Liver (tissue), 8 donors: ENCODE measurements at regions not wholly inside any gene's neighbourhood (a gene's known extent, or its start where the extent isn't known, plus 50 kb on each side); places are given as distances from the start of the nearest gene placed in this dataset.

ENCODE experiments used
- DNase-seq: peaks from one replicate; pipeline ENCODE4 v3.0.0-alpha.2; 2017; ENCODE audit warnings: low spot score
- H3K27ac ChIP-seq, 2 donors: one replicate each; pipeline ENCODE4 v1.7.0; 2013; ENCODE audit warnings: inconsistent platforms in 2 of 2, low read length in 2 of 2, control low read depth in 1 of 2, low read depth in 1 of 2, mild to moderate bottlenecking in 1 of 2
- H3K27me3 ChIP-seq, 4 donors: one replicate each; pipeline versions ENCODE4 v1.6.1 to v1.7.0; 2013; ENCODE audit warnings: low read length in 3 of 4, inconsistent platforms in 1 of 4, mild to moderate bottlenecking in 1 of 4, moderate library complexity in 1 of 4; ENCODE audit not compliant: control insufficient read depth in 4 of 4, insufficient read depth in 4 of 4
- H3K36me3 ChIP-seq, 4 donors: one replicate each; pipeline versions ENCODE4 v1.6.1 to v1.7.0; 2013; ENCODE audit warnings: low read length in 3 of 4, mild to moderate bottlenecking in 3 of 4, low read depth in 1 of 4, moderate library complexity in 1 of 4; ENCODE audit not compliant: control insufficient read depth in 4 of 4, insufficient read depth in 3 of 4
- H3K4me1 ChIP-seq, 4 donors: one replicate each; pipeline versions ENCODE4 v1.6.1 to v1.7.0; 2013; ENCODE audit warnings: low read length in 3 of 4, mild to moderate bottlenecking in 3 of 4, moderate library complexity in 1 of 4; ENCODE audit not compliant: control insufficient read depth in 4 of 4, insufficient read depth in 4 of 4
- H3K4me3 ChIP-seq, 3 donors: one replicate each; pipeline versions ENCODE4 v1.6.1 to v1.7.0; 2013; ENCODE audit warnings: low read length in 3 of 3, control low read depth in 1 of 3, low read depth in 1 of 3, mild to moderate bottlenecking in 1 of 3
- H3K9ac ChIP-seq, 2 donors: one replicate each; pipeline ENCODE4 v1.7.0; 2013; ENCODE audit warnings: low read length in 2 of 2, mild to moderate bottlenecking in 2 of 2, moderate library complexity in 2 of 2, control low read depth in 1 of 2, low read depth in 1 of 2
- H3K9me3 ChIP-seq, 4 donors: one replicate each; pipeline versions ENCODE4 v1.6.1 to v1.7.0; 2013; ENCODE audit warnings: low read length in 3 of 4; ENCODE audit not compliant: control insufficient read depth in 4 of 4
- ATF3 ChIP-seq: IDR thresholded peaks from 2 replicates; pipeline ENCODE4 v1.6.1; 2016; ENCODE audit warnings: antibody characterized with exemption
- CTCF ChIP-seq: fragments of 150-350 bp; IDR thresholded peaks from 2 replicates; pipeline ENCODE4 v1.5.1; 2017; ENCODE audit warnings: improper control_type of control experiment, low read depth, low read length; ENCODE audit not compliant: missing input control
- EGR1 ChIP-seq, 2 donors: IDR thresholded peaks; 2 replicates each; pipeline ENCODE4 v1.6.1; 2016 to 2018; ENCODE audit warnings: antibody characterized with exemption in 2 of 2, low read depth in 2 of 2
- FOXA1 ChIP-seq: IDR thresholded peaks from 2 replicates; pipeline ENCODE4 v1.6.1; 2016; ENCODE audit warnings: antibody characterized with exemption
- FOXA2 ChIP-seq: IDR thresholded peaks from 2 replicates; pipeline ENCODE4 v1.6.1; 2016; ENCODE audit warnings: antibody characterized with exemption
- GABPA ChIP-seq, 2 donors: IDR thresholded peaks in 1 of 2; conservative IDR thresholded peaks in 1 of 2; 2 replicates each; pipeline ENCODE4 v1.6.1; 2016; ENCODE audit warnings: antibody characterized with exemption in 2 of 2, mild to moderate bottlenecking in 1 of 2, moderate library complexity in 1 of 2
- HNF4A ChIP-seq, 2 donors: conservative IDR thresholded peaks; 2 replicates each; pipeline ENCODE4 v1.6.1; 2016; ENCODE audit warnings: antibody characterized with exemption in 2 of 2, mild to moderate bottlenecking in 2 of 2
- HNF4G ChIP-seq: IDR thresholded peaks from 2 replicates; pipeline ENCODE4 v1.6.1; 2016; ENCODE audit warnings: antibody characterized with exemption
- JUND ChIP-seq, 2 donors: IDR thresholded peaks; 2 replicates each; pipeline ENCODE4 v1.6.1; 2016; ENCODE audit warnings: antibody characterized with exemption in 2 of 2
- MAX ChIP-seq: IDR thresholded peaks from 2 replicates; pipeline ENCODE4 v1.6.1; 2016; ENCODE audit warnings: antibody characterized with exemption
- NR2F2 ChIP-seq: IDR thresholded peaks from 2 replicates; pipeline ENCODE4 v1.6.1; 2016; ENCODE audit warnings: antibody characterized with exemption
- RAD21 ChIP-seq, 2 donors: IDR thresholded peaks; 2 replicates each; pipeline ENCODE4 v1.6.1; 2016; ENCODE audit warnings: antibody characterized with exemption in 2 of 2, mild to moderate bottlenecking in 2 of 2
- REST ChIP-seq: IDR thresholded peaks from 2 replicates; pipeline ENCODE4 v1.6.1; 2016; ENCODE audit warnings: antibody characterized with exemption, mild to moderate bottlenecking
- RXRA ChIP-seq, 2 donors: IDR thresholded peaks; 2 replicates each; pipeline ENCODE4 v1.6.1; 2017 to 2018; ENCODE audit warnings: antibody characterized with exemption in 2 of 2, mild to moderate bottlenecking in 1 of 2
- SP1 ChIP-seq: IDR thresholded peaks from 2 replicates; pipeline ENCODE4 v1.6.1; 2018; ENCODE audit warnings: antibody characterized with exemption, mild to moderate bottlenecking
- TAF1 ChIP-seq: conservative IDR thresholded peaks from 2 replicates; pipeline ENCODE4 v1.6.1; 2016; ENCODE audit warnings: antibody characterized with exemption, mild to moderate bottlenecking
- YY1 ChIP-seq: IDR thresholded peaks from 2 replicates; pipeline ENCODE4 v1.6.1; 2016; ENCODE audit warnings: antibody characterized with exemption, mild to moderate bottlenecking
- ZBTB33 ChIP-seq: IDR thresholded peaks from 2 replicates; pipeline ENCODE4 v1.6.1; 2016; ENCODE audit warnings: antibody characterized with exemption
- WGBS: extraction: QIAGEN DNeasy Blood & Tissue Kit; methylation state at CpG from one replicate; pipeline ENCODE4 v1.1.7; 2013; 5-methylcytosine and 5-hydroxymethylcytosine counted together
- donor health status: healthy.
- donor health status: healthy.
- donor health status: healthy.
- donor health status: healthy.
- donor health status: healthy.

- Histone ChIP-seq H3K4me1 (peaks cover 0 to 3% (median 0%) of the 10 kb centered on the region in 4 donors), H3K9me3 (no peaks in the 10 kb centered on the region), H3K36me3 (no peaks in the 10 kb centered on the region), H3K27ac (no peak overlapping the region), H3K27me3 (no peaks in the 10 kb centered on the region), H3K9ac (no peak overlapping the region), H3K4me3 (no peak overlapping the region)
- WGBS = 89% methylated on average over 4 of the region's 4 CpGs
- TF ChIP-seq JUND (IDR thresholded peaks at IDR 0.05) (no peak), HNF4G (no peak)
- no peak for DNase-seq
Measured at GRCh38 chr9:90088856-90089255, 484.0 kb downstream of the GADD45G start.

- 71% methylated on average over 4 of the region's 4 CpGs for WGBS
- peak; percentile 75 to 82 for TF ChIP-seq RXRA (IDR thresholded peaks at IDR 0.05)
- TF ChIP-seq HNF4G = no peak
- Histone ChIP-seq H3K27me3 (no peaks in the 10 kb centered on the region), H3K4me1 (no peaks in the 10 kb centered on the region), H3K4me3 (no peak overlapping the region), H3K27ac (no peak overlapping the region), H3K36me3 (no peaks in the 10 kb centered on the region), H3K9ac (no peak overlapping the region), H3K9me3 (no peaks in the 10 kb centered on the region)
- DNase-seq = no peak
Measured at GRCh38 chr9:90090997-90091396, 486.2 kb downstream of the GADD45G start.

GRCh38 chr9:90092508-90092907 is 487.7 kb downstream of the GADD45G start:
- no peaks in the 10 kb centered on the region for H3K27me3 ChIP-seq
- no peaks in the 10 kb centered on the region for H3K9me3 ChIP-seq
- 79% methylated on average over 4 of the region's 4 CpGs for WGBS
- TF ChIP-seq RXRA (IDR thresholded peaks at IDR 0.05) (no peak), RAD21 (IDR thresholded peaks at IDR 0.05) (no peak), YY1 (no peak), HNF4G (no peak), JUND (IDR thresholded peaks at IDR 0.05) (no peak), EGR1 (IDR thresholded peaks at IDR 0.05; ENCODE audit: low read depth in 2 of 2) (no peak), REST (no peak), MAX (no peak), FOXA1 (no peak), TAF1 (no peak), FOXA2 (no peak), CTCF (no peak), GABPA (IDR thresholded peaks at IDR 0.05 in 1 of 2, conservative IDR thresholded peaks at IDR 0.05 in 1 of 2) (no peak), NR2F2 (no peak), ZBTB33 (no peak), SP1 (no peak), ATF3 (no peak), HNF4A (conservative IDR thresholded peaks at IDR 0.05) (no peak)
- H3K4me1 ChIP-seq = no peaks in the 10 kb centered on the region
- no peak overlapping the region for H3K27ac ChIP-seq
- no peak overlapping the region for H3K9ac ChIP-seq
- no peak overlapping the region for H3K4me3 ChIP-seq
- H3K36me3 ChIP-seq = no peaks in the 10 kb centered on the region
- DNase-seq = no peak
